ENCODE measurements at regions not wholly inside any gene's neighbourhood (a gene's known extent, or its start where the extent isn't known, plus 50 kb on each side); places are given as distances from the start of the nearest gene placed in this dataset.

- no peak overlapping the region for H3K27ac Mint-ChIP-seq
- H3K36me3 Mint-ChIP-seq (ENCODE audit: low read depth): no peaks in the 10 kb centered on the region
- H3K27me3 Mint-ChIP-seq (ENCODE audit: low read depth): no peaks in the 10 kb centered on the region
Measured at GRCh38 chr1:194548071-194548470, 1361.7 kb upstream of the B3GALT2 start.

GRCh38 chr1:194544012-194544411 lies 1357.6 kb upstream of the B3GALT2 start:
- Mint-ChIP-seq H3K4me3 (no peak overlapping the region), H3K9me3 (no peaks in the 10 kb centered on the region), H3K27me3 (ENCODE audit: low read depth) (no peaks in the 10 kb centered on the region), H3K36me3 (ENCODE audit: low read depth) (no peaks in the 10 kb centered on the region), H3K27ac (no peak overlapping the region), H3K4me1 (ENCODE audit: low read depth) (no peaks in the 10 kb centered on the region)
- DNase-seq (ENCODE audit: low spot score): no peak

More at GRCh38 chr1:194548071-194548470, 1361.7 kb upstream of the B3GALT2 start:
- no peaks in the 10 kb centered on the region for H3K4me1 Mint-ChIP-seq (ENCODE audit: low read depth)
- H3K4me3 Mint-ChIP-seq: no peak overlapping the region
- DNase-seq (ENCODE audit: low spot score): no peak
- H3K9me3 Mint-ChIP-seq: no peaks in the 10 kb centered on the region

- no peaks in the 10 kb centered on the region for H3K27me3 Mint-ChIP-seq (ENCODE audit: low read depth)
- no peak for DNase-seq (ENCODE audit: low spot score)
- H3K4me3 Mint-ChIP-seq: no peak overlapping the region
- no peaks in the 10 kb centered on the region for H3K36me3 Mint-ChIP-seq (ENCODE audit: low read depth)
- H3K9me3 Mint-ChIP-seq: no peaks in the 10 kb centered on the region
- no peak overlapping the region for H3K27ac Mint-ChIP-seq
- no peaks in the 10 kb centered on the region for H3K4me1 Mint-ChIP-seq (ENCODE audit: low read depth)
Measured at GRCh38 chr1:194538453-194538852, 1352.0 kb upstream of the B3GALT2 start.

GRCh38 chr1:194537521-194537920 lies 1351.1 kb upstream of the B3GALT2 start:
- no peak for DNase-seq (ENCODE audit: low spot score)
- H3K4me1 Mint-ChIP-seq (ENCODE audit: low read depth): no peaks in the 10 kb centered on the region
- no peak overlapping the region for H3K27ac Mint-ChIP-seq
- H3K4me3 Mint-ChIP-seq: no peak overlapping the region
- H3K27me3 Mint-ChIP-seq (ENCODE audit: low read depth): no peaks in the 10 kb centered on the region
- H3K9me3 Mint-ChIP-seq: no peaks in the 10 kb centered on the region
- no peaks in the 10 kb centered on the region for H3K36me3 Mint-ChIP-seq (ENCODE audit: low read depth)

- H3K27ac Mint-ChIP-seq: no peak overlapping the region
- no peaks in the 10 kb centered on the region for H3K27me3 Mint-ChIP-seq (ENCODE audit: low read depth)
- H3K4me3 Mint-ChIP-seq: no peak overlapping the region
- no peaks in the 10 kb centered on the region for H3K36me3 Mint-ChIP-seq (ENCODE audit: low read depth)
- no peaks in the 10 kb centered on the region for H3K4me1 Mint-ChIP-seq (ENCODE audit: low read depth)
- no peaks in the 10 kb centered on the region for H3K9me3 Mint-ChIP-seq
- DNase-seq (ENCODE audit: low spot score): no peak
Measured at GRCh38 chr1:194535369-194535768, 1349.0 kb upstream of the B3GALT2 start.

- DNase-seq (ENCODE audit: low spot score): no peak
- Mint-ChIP-seq H3K4me1 (ENCODE audit: low read depth) (no peaks in the 10 kb centered on the region), H3K4me3 (no peak overlapping the region), H3K36me3 (ENCODE audit: low read depth) (no peaks in the 10 kb centered on the region), H3K27me3 (ENCODE audit: low read depth) (no peaks in the 10 kb centered on the region), H3K27ac (no peak overlapping the region), H3K9me3 (no peaks in the 10 kb centered on the region)
Measured at GRCh38 chr1:194534784-194535183, 1348.4 kb upstream of the B3GALT2 start.

- no peak for DNase-seq (ENCODE audit: low spot score)
- Mint-ChIP-seq H3K36me3 (ENCODE audit: low read depth) (no peaks in the 10 kb centered on the region), H3K9me3 (no peaks in the 10 kb centered on the region), H3K27ac (no peak overlapping the region), H3K27me3 (ENCODE audit: low read depth) (no peaks in the 10 kb centered on the region), H3K4me1 (ENCODE audit: low read depth) (no peaks in the 10 kb centered on the region), H3K4me3 (no peak overlapping the region)
Measured at GRCh38 chr1:194533641-194534040, 1347.2 kb upstream of the B3GALT2 start.

GRCh38 chr1:194517567-194517966 lies 1331.2 kb upstream of the B3GALT2 start:
- Mint-ChIP-seq H3K9me3 (no peaks in the 10 kb centered on the region), H3K4me3 (no peak overlapping the region), H3K36me3 (ENCODE audit: low read depth) (no peaks in the 10 kb centered on the region), H3K27ac (no peak overlapping the region), H3K4me1 (ENCODE audit: low read depth) (no peaks in the 10 kb centered on the region), H3K27me3 (ENCODE audit: low read depth) (no peaks in the 10 kb centered on the region)
- no peak for DNase-seq (ENCODE audit: low spot score)

GRCh38 chr1:194515916-194516315 lies 1329.5 kb upstream of the B3GALT2 start:
- Mint-ChIP-seq H3K27ac (no peak overlapping the region), H3K4me3 (no peak overlapping the region), H3K9me3 (no peaks in the 10 kb centered on the region), H3K36me3 (ENCODE audit: low read depth) (no peaks in the 10 kb centered on the region), H3K27me3 (ENCODE audit: low read depth) (no peaks in the 10 kb centered on the region), H3K4me1 (ENCODE audit: low read depth) (no peaks in the 10 kb centered on the region)
- DNase-seq (ENCODE audit: low spot score): no peak

GRCh38 chr1:194512957-194513356 lies 1326.5 kb upstream of the B3GALT2 start:
- Mint-ChIP-seq H3K9me3 (no peaks in the 10 kb centered on the region), H3K4me1 (ENCODE audit: low read depth) (no peaks in the 10 kb centered on the region), H3K4me3 (no peak overlapping the region), H3K27me3 (ENCODE audit: low read depth) (no peaks in the 10 kb centered on the region), H3K27ac (no peak overlapping the region), H3K36me3 (ENCODE audit: low read depth) (no peaks in the 10 kb centered on the region)
- DNase-seq (ENCODE audit: low spot score): no peak

GRCh38 chr1:194512345-194512744 lies 1325.9 kb upstream of the B3GALT2 start:
- Mint-ChIP-seq H3K27ac (no peak overlapping the region), H3K9me3 (no peaks in the 10 kb centered on the region), H3K27me3 (ENCODE audit: low read depth) (no peaks in the 10 kb centered on the region), H3K4me1 (ENCODE audit: low read depth) (no peaks in the 10 kb centered on the region), H3K4me3 (no peak overlapping the region), H3K36me3 (ENCODE audit: low read depth) (no peaks in the 10 kb centered on the region)
- no peak for DNase-seq (ENCODE audit: low spot score)

GRCh38 chr1:194503209-194503608 lies 1316.8 kb upstream of the B3GALT2 start:
- no peak overlapping the region for H3K27ac Mint-ChIP-seq
- H3K36me3 Mint-ChIP-seq (ENCODE audit: low read depth): no peaks in the 10 kb centered on the region
- no peaks in the 10 kb centered on the region for H3K9me3 Mint-ChIP-seq
- H3K27me3 Mint-ChIP-seq (ENCODE audit: low read depth): no peaks in the 10 kb centered on the region
- no peak overlapping the region for H3K4me3 Mint-ChIP-seq
- no peaks in the 10 kb centered on the region for H3K4me1 Mint-ChIP-seq (ENCODE audit: low read depth)
- DNase-seq (ENCODE audit: low spot score): no peak

- H3K4me1 Mint-ChIP-seq (ENCODE audit: low read depth): no peaks in the 10 kb centered on the region
- no peak overlapping the region for H3K27ac Mint-ChIP-seq
- DNase-seq (ENCODE audit: low spot score): no peak
- no peaks in the 10 kb centered on the region for H3K27me3 Mint-ChIP-seq (ENCODE audit: low read depth)
- no peaks in the 10 kb centered on the region for H3K36me3 Mint-ChIP-seq (ENCODE audit: low read depth)
- H3K9me3 Mint-ChIP-seq: peaks cover 6% of the 10 kb centered on the region
- no peak overlapping the region for H3K4me3 Mint-ChIP-seq
Measured at GRCh38 chr1:194495434-194495833, 1309.0 kb upstream of the B3GALT2 start.

- Mint-ChIP-seq H3K27me3 (ENCODE audit: low read depth) (no peaks in the 10 kb centered on the region), H3K4me1 (ENCODE audit: low read depth) (no peaks in the 10 kb centered on the region), H3K27ac (no peak overlapping the region), H3K4me3 (no peak overlapping the region), H3K36me3 (ENCODE audit: low read depth) (no peaks in the 10 kb centered on the region), H3K9me3 (no peaks in the 10 kb centered on the region)
- DNase-seq (ENCODE audit: low spot score): no peak
Measured at GRCh38 chr1:194487172-194487571, 1300.8 kb upstream of the B3GALT2 start.

GRCh38 chr1:194485432-194485831 lies 1299.0 kb upstream of the B3GALT2 start:
- no peak for DNase-seq (ENCODE audit: low spot score)
- Mint-ChIP-seq H3K27me3 (ENCODE audit: low read depth) (no peaks in the 10 kb centered on the region), H3K27ac (no peak overlapping the region), H3K4me3 (no peak overlapping the region), H3K36me3 (ENCODE audit: low read depth) (no peaks in the 10 kb centered on the region), H3K4me1 (ENCODE audit: low read depth) (no peaks in the 10 kb centered on the region), H3K9me3 (no peaks in the 10 kb centered on the region)
